Embryonic facial prominence (tissue), 1 donor: ENCODE measurements at regions not wholly inside any gene's neighbourhood (a gene's known extent, or its start where the extent isn't known, plus 50 kb on each side); places are given as distances from the start of the nearest gene placed in this dataset.
"Not testable (repeated sequence)": the region's sequence is repeated elsewhere in the genome, so short reads cannot be mapped to it uniquely, and the experiment has no call there.

Experiments used
- DNase-seq: peaks from one replicate; pipeline ENCODE4 v3.0.0-alpha.2; 2016; ENCODE audit errors: extremely low spot score

DNA sequence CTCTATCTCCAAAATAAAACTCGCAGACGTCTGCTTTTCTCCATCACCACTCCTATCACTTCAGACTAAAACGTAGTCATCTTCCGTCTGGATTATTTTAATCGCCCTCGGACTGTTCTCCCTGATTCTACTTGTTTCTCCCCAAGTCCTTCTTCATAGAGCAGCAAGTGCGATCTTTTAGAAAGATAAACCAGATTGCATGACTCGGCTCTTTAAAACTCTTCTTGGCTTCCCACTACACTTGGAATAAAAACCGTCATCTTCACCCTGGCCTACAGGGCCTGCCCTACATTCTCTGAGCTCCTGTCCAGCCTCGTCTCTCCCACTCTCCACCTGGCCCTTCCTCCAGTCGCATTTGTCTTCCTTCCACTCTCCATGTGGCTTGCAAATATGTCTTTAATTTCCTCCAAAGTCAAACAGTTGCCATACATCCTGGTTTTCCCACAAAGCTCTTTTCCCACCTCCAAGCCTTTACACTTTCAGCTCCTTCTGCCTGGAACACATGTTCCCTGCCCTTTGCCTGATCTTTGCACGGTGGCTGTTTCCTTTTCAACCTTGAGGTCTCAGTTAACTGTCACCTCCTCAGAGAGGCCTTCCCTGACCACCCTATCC lies 70.5 kb upstream of the DHX40 start:
- no peak for DNase-seq

DNA sequence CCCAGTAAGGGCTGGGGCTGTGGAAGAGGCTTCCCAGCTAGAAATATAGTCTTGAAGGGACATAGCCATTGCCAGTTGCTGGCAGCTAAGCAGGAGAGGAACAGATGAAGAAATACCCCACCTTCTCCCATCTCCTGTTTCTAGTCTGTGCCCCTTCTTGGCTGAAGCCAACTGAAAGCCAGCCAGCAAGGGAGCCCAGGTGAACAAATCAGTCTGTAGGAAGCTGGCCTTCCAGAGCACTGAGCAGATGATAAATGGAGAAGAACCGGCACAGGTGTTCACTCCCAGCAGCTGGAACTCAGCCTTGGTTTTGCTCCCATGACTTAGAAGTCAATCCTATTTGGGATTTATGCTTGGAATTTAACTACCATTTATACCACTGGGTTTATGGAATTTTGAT lies 69.2 kb upstream of the DHX40 start:
- no peak for DNase-seq

DNA sequence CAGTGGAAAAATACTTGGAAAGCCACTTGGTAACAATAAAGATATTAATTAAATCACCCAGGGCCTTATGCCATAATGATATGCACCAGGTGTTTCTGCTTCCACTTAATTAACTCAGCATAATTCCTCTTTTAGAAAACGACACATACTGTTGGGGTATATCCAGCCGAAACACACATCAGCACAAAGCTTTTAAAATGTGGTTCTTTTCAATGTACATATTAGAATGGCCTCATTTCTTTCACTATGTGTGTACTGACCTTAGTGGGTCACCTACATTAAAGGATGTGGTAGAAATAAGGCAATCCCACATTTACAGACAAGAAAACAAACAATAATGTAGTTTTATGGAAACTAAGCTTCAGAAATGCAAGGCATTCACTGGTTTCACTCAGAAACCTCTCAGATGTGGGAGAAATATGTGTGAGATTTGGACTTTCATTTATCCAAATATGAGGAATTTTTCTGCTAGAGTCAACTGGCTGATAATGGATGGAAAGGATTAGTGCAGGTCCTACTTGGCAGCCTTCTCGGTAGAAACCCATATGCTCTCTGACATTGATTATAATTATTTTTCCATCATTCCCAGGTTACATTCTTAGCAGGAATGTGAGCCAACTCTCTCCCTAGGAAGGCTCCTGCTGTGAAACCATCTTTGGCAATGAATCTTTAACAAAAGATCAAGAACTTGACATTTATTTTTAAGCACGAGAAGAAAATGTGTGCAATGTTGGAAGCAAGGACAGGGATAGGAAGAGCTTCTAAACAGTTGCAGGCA lies 66.7 kb upstream of the DHX40 start:
- peak; percentile 27 for DNase-seq

DNA sequence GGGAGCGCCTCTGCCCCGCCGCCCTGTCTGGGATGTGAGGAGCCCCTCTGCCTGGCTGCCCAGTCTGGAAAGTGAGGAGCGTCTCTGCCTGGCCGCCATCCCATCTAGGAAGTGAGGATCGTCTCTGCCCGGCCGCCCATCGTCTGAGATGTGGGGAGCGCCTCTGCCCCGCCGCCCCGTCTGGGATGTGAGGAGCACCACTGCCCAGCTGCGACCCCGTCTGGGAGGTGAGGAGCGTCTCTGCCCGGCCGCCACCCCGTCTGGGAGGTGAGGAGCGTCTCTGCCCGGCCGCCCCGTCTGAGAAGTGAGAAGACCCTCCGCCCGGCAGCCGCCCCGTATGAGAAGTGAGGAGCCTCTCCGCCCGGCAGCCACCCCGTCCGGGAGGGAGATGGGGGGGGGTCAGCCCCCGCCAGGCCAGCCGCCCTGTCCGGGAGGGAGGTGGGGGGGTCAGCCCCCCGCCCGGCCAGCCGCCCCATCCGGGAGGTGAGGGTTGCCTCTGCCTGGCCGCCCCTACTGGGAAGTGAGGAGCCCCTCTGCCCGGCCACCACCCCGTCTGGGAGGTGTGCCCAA lies 65.2 kb upstream of the DHX40 start:
- not testable (repeated sequence) for DNase-seq

DNA sequence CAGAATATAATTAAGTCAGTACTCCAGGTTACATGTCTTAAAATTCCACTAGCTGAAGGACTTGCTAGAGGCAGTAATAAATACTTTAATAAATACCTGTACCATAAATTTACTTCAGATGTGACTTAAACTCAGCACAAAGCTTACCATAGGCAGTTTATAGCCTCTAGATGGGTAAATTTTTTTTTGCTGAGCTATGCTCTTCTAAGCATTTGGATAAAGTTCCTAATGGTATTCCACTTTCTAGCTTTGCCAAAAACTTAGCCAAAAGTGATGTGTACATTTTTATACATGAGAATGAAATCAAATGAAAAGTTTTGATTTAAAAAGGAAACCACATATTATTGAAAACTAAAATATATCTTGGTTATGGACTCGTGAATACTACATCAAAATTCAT lies 63.7 kb upstream of the DHX40 start:
- DNase-seq: no peak

DNA sequence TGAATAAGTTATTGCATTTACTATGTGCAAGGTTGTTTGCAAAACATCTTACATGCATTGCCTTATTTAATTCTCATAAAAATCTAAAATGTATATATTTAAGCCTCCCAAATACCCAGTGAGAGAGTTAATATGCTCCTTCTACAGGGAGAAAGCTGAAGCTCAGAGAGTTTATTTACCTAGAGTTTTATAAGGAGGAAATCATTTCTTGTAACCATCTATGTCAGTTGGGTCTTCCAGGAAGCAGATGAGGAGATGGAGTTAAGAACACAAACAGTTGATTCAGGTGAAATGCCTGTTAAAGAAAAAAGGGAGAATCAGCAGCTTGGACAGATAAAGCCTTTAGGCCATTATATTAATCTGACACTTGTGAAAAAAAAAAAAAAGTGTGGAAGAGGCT lies 62.6 kb upstream of the DHX40 start:
- no peak for DNase-seq

DNA sequence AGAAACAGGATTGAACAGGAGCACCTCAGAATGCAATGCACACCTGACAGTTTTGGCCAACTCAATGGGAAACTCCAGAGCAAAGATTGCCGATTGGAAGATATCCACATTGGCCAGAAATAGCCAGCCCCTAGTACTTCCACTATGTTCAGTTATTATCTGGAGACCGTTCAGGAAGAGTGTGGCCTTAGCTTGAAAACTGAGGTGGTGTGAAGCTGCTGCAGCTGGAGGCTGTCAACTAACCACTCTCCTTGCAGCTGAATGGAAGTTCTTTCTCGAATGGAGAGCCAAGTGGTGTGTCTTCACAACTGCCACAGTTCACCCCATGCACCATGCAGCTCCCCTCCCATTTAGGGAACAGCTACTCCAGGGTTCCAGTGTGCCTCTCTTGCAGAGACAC lies 61.9 kb upstream of the DHX40 start:
- DNase-seq: no peak

DNA sequence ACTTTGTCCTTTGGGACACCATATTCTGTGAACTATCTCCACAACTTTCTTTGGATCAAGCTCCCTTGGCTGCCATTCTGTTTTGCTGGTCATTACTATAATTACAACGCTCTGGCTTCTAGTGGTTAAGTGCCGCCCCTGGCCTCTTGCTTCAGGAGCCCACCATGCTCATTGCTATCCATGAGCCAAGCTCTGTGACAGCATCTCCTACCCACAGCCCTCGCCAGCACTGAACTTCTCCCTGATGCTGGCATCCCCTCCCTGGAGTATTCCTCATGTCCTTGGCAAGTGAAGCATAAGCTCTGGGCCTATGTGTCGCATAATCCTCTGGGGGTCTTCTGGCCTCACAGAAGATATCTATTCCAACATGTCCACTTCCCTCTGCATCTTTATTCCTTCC lies 60.6 kb upstream of the DHX40 start:
- DNase-seq: no peak

DNA sequence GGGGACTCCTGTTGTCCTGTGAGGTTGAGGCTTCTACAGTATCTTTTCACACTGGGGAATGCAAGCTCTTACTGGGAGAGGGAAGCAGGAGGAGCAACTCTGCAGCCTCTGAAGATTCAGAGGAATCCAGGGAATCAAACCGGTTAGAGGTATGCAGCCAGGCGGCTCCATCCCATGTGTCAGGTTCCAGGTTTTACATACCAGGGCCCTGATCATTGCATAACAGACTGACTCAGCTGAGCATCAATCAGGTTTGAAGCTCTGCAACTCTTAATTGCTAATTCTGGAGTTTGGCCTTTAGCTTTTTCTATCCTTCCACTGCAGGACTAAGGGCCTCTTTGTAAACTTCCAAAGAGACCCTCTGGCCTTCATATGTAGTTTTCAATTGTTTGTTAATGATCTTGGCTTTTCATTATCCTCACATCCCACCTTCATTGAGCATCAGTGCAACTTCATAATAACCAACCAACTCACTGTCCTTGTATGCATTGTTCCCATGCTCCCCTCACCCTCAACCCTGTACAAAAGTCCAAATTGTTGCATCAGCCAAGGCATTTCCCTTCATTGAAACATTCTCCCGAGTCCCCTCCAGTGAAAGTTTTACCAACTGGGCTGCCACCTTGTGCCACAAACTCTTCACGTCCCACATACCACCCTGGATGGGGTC lies 59.7 kb upstream of the DHX40 start:
- DNase-seq: no peak

DNA sequence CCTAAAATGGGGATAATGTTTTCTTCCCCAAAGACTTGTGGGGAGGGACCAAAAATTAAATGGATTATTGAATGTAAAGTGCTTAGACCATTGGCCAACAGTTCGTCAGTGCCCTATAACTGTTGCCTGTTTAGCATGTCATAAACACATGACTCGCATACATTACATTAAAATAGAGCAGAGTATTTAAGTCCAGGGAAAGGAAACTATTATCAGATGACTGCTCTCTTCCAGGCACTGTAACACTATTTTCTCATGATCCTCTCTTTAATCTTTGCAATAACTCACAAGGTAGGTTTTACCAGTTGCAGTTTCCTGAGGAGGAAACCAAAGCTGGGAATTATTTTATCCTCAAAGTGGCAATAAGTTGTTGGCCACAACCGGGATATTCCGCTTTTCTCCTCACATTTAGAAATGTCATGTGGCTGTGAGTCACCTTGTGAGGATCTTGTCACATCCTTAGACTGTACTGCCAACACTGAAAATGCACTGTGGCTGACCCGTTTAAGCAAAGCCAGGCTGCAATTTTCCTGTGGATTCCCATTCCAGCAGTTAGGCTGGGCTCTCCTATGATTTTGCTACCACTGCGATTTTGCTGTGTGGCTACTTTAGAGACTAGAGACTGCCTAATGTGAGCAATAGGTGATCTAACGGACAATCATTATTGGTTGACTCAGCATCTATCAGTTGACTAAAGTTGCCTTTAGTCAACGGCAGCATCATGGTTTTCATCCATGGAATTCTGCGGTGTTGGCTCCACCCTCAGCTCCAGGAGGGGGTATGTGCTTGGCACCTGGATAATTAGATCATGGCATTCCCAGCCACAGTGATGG lies 58.3 kb upstream of the DHX40 start:
- no peak for DNase-seq

DNA sequence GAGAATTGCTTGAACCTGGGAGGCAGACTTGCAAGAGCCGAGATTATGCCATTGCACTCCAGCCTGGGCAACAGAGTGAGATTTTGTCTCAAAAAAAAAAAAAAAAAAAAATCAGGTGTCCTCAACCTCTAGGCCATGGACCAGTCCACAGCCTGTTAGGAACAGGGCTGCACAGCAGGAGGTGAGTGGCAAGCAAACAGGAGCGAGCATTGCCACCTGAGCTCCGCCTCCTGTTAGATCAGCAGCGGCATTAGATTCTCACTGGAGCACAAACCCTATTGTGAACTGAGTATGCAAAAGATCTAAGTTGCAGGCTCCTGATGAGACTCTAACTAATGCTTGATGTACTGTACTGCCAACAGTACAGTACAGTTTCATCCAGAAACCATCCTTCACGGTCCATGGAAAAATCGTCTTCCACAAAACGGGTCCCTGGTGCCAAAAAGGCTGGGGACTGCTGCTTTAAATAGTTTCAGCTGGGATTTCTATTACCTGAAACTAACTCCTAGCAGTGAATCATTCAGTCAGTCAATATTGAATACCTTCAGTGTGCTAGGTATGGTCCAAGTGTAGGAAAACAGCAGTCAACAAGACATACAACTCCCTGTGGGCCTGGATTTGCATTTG lies 56.3 kb upstream of the DHX40 start:
- DNase-seq: no peak

DNA sequence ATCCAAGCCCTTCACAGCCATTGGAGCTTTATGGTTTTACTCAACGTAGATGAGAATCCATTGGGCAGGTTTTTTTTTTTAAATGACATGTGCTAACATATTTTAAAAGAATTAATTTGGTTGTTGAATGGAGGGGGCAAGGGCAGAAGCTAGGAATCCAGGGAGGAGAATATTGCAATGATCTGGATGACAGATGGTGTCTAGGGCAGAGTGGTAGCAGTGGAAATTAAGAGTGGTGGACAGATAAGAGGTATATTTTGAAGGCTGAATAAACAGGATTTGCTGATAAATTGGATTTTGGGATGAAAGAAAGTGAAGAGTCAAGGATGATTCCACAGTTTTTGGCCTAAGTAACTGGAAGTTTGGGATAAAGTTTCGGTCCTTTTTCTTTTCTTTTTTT lies 54.8 kb upstream of the DHX40 start:
- no peak for DNase-seq

DNA sequence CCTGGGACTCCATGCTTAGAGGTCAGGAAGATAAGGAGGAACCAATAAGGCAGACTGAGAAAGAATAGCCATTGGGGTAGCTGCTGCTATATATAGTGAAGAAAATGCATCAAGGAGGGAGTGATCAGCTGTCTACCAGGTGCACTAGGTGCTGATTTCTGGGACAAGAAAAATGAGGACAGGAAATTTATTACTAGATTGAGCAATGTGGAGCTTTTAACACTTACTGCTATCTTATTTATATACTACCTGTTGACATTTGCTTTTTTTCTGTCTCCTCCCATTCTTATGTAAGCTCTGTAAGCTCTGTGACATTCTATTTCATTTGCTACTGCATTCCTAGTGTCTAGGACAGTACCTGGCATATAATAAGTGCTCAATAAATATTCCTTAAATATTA lies 53.7 kb upstream of the DHX40 start:
- no peak for DNase-seq

DNA sequence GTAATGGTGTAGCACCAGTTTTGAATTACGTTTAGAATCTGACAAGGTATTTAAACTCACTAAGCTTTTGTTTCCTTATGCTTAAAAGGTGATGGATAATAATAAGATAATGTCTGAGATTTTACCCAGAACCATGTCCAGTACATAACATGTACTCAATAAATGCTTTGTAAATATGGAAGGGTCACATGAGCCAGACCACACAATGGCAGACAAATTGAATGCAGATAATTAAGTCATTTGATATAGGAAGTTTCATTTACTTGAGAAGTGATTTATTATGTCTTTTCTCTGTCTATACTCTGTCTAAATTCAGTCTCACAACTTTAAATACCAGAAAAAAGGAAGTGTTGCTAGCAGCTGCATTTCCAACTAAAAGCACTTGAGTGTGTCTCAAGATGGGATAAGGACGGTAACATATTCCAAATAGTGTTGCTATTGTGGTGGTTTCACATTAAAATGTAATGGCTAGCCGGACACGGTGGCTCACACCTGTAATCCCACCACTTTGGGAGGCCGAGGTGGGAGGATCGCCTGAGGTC lies 52.5 kb upstream of the DHX40 start:
- DNase-seq: no peak

DNA sequence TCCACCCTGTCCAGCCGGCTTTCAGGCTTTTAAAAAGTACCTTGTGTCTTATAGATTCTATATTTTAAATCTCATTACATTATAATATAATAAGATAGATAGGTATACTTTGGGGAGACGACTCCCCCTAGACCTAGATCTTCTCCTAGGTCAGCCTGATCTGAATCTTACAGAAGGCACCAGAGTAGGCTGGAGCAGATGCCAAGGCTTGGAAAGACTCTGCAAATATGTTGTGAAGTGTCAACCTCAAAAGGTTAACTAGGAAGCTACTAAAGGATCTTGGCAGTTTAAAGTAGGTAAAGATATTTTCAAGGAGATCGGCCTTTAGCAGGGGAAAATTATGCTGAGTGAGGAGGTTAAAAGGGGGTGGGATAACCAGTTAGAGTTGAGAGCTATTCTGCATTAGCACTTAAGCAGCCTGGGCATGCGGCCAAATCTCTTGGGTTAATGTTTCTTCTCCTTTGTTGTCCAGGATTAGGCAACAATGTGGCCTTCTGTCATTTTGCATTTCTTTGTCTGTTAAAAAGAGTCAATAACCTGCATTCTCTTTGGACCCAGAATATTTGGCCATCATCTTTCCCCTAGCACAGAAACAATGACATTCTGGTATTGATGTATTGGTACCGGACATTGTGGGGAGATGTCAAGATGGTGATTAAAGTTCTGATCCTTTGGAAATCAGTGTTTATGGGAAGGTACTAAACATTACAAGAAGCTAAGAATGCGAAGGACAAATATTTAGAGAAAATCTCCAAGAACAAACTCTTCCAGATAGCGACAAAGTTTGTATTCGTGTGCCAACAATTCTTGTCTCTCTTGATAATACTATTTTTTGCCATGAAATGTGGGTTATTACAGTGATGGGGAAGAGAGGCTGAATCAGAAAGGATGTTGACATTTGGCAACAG lies 51.2 kb upstream of the DHX40 start:
- DNase-seq: no peak
